Stimulated activated naive B cell treated with anti-CD40 and anti-IgM and Interleukin-4, amounts not matched to agents 10 μg/mL and 1 μg/mL and 100 μg/mL, for 72 hours (primary cell): ENCODE measurements at regions not wholly inside any gene's neighbourhood (a gene's known extent, or its start where the extent isn't known, plus 50 kb on each side); places are given as distances from the start of the nearest gene placed in this dataset.

Experiments
- ATAC-seq, 2 donors: fragments of 150-1000 bp; cut with Tn5 transposase; replicated peaks; 2 replicates each; pipeline ENCODE4 v1.10.0; 2021; ENCODE audit warnings: moderate library complexity in 1 of 2
- DNase-seq: peaks from one replicate; pipeline ENCODE4 v3.0.0; 2021
- H3K27ac Mint-ChIP-seq: one replicate; pipeline ENCODE4 v1.8.0; 2022; ENCODE audit warnings: mild to moderate bottlenecking, mixed read lengths
- H3K27me3 Mint-ChIP-seq, 2 donors: one replicate each; pipeline ENCODE4 v1.8.0; 2022; ENCODE audit warnings: mixed read lengths in 2 of 2
- H3K36me3 Mint-ChIP-seq, 2 donors: one replicate each; pipeline ENCODE4 v1.8.0; 2022; ENCODE audit warnings: mixed read lengths in 2 of 2, mild to moderate bottlenecking in 1 of 2
- H3K4me1 Mint-ChIP-seq, 2 donors: one replicate each; pipeline ENCODE4 v1.8.0; 2022; ENCODE audit warnings: mixed read lengths in 2 of 2, mild to moderate bottlenecking in 1 of 2
- H3K4me3 Mint-ChIP-seq, 2 donors: one replicate each; pipeline ENCODE4 v1.8.0; 2022; ENCODE audit warnings: mild to moderate bottlenecking in 2 of 2, mixed read lengths in 2 of 2, moderate library complexity in 1 of 2
- H3K9me3 Mint-ChIP-seq, 2 donors: one replicate each; pipeline ENCODE4 v1.8.0; 2022; ENCODE audit warnings: mixed read lengths in 2 of 2, mild to moderate bottlenecking in 1 of 2

GRCh38 chr2:34031097-34031496, 432.0 kb upstream of the FAM98A start:
- H3K4me3 Mint-ChIP-seq = no peak overlapping the region
- H3K27me3 Mint-ChIP-seq = no peaks in the 10 kb centered on the region
- H3K4me1 Mint-ChIP-seq = no peaks in the 10 kb centered on the region
- H3K27ac Mint-ChIP-seq = no peak overlapping the region
- no peaks in the 10 kb centered on the region for H3K36me3 Mint-ChIP-seq
- peaks cover 0 to 2% of the 10 kb centered on the region in 2 donors for H3K9me3 Mint-ChIP-seq
- DNase-seq (no peak), ATAC-seq (no peak)

- ATAC-seq = no peak
- peaks cover 0 to 2% of the 10 kb centered on the region in 2 donors for H3K9me3 Mint-ChIP-seq
- no peak overlapping the region for H3K4me3 Mint-ChIP-seq
- H3K27me3 Mint-ChIP-seq = no peaks in the 10 kb centered on the region
- H3K4me1 Mint-ChIP-seq = no peaks in the 10 kb centered on the region
- H3K27ac Mint-ChIP-seq = no peak overlapping the region
- no peaks in the 10 kb centered on the region for H3K36me3 Mint-ChIP-seq
- no peak for DNase-seq
Observed at GRCh38 chr2:34030273-34030672, 431.2 kb upstream of the FAM98A start.

- Mint-ChIP-seq H3K27ac (no peak overlapping the region), H3K4me1 (no peaks in the 10 kb centered on the region), H3K9me3 (peaks cover 0 to 2% of the 10 kb centered on the region in 2 donors), H3K36me3 (no peaks in the 10 kb centered on the region), H3K27me3 (no peaks in the 10 kb centered on the region), H3K4me3 (no peak overlapping the region)
- DNase-seq (no peak), ATAC-seq (no peak)
Observed at GRCh38 chr2:34029073-34029472, 430.0 kb upstream of the FAM98A start.

GRCh38 chr2:34025196-34025595, 426.1 kb upstream of the FAM98A start:
- ATAC-seq (no peak), DNase-seq (no peak)
- Mint-ChIP-seq H3K36me3 (no peaks in the 10 kb centered on the region), H3K27me3 (no peaks in the 10 kb centered on the region), H3K9me3 (peaks cover 0 to 2% of the 10 kb centered on the region in 2 donors), H3K4me1 (no peaks in the 10 kb centered on the region), H3K4me3 (no peak overlapping the region), H3K27ac (no peak overlapping the region)

GRCh38 chr2:34012715-34013302, 413.7 kb upstream of the FAM98A start:
- Mint-ChIP-seq H3K36me3 (no peaks in the 10 kb centered on the region), H3K9me3 (peaks cover 7 to 8% of the 10 kb centered on the region in 2 donors), H3K27me3 (no peaks in the 10 kb centered on the region), H3K4me3 (no peak overlapping the region), H3K4me1 (no peaks in the 10 kb centered on the region), H3K27ac (no peak overlapping the region)
- DNase-seq (no peak), ATAC-seq (peak; percentile 66 to 68)

GRCh38 chr2:34011684-34012083, 412.6 kb upstream of the FAM98A start:
- Mint-ChIP-seq H3K27ac (no peak overlapping the region), H3K4me1 (no peaks in the 10 kb centered on the region)
- no peak for DNase-seq

GRCh38 chr2:34005901-34006300, 406.8 kb upstream of the FAM98A start:
- Mint-ChIP-seq H3K9me3 (no peaks in the 10 kb centered on the region), H3K4me3 (no peak overlapping the region), H3K4me1 (no peaks in the 10 kb centered on the region), H3K27ac (no peak overlapping the region), H3K36me3 (no peaks in the 10 kb centered on the region), H3K27me3 (no peaks in the 10 kb centered on the region)
- DNase-seq (no peak), ATAC-seq (no peak)

More at GRCh38 chr2:34011684-34012083, 412.6 kb upstream of the FAM98A start:
- Mint-ChIP-seq H3K27me3 (no peaks in the 10 kb centered on the region), H3K9me3 (peaks cover 7 to 8% of the 10 kb centered on the region in 2 donors), H3K36me3 (no peaks in the 10 kb centered on the region), H3K4me3 (no peak overlapping the region)
- ATAC-seq = no peak

- Mint-ChIP-seq H3K36me3 (no peaks in the 10 kb centered on the region), H3K4me1 (no peaks in the 10 kb centered on the region), H3K27ac (no peak overlapping the region), H3K27me3 (no peaks in the 10 kb centered on the region), H3K9me3 (peaks cover 0 to 4% of the 10 kb centered on the region in 2 donors), H3K4me3 (no peak overlapping the region)
- DNase-seq (no peak), ATAC-seq (no peak)
Observed at GRCh38 chr2:34004936-34005335, 405.8 kb upstream of the FAM98A start.

GRCh38 chr2:34003795-34004194, 404.7 kb upstream of the FAM98A start:
- H3K36me3 Mint-ChIP-seq = no peaks in the 10 kb centered on the region
- peaks cover 0 to 4% of the 10 kb centered on the region in 2 donors for H3K9me3 Mint-ChIP-seq
- H3K27me3 Mint-ChIP-seq = no peaks in the 10 kb centered on the region
- ATAC-seq (no peak), DNase-seq (no peak)
- H3K27ac Mint-ChIP-seq = no peak overlapping the region
- H3K4me3 Mint-ChIP-seq = no peak overlapping the region
- no peaks in the 10 kb centered on the region for H3K4me1 Mint-ChIP-seq

GRCh38 chr2:34001557-34001956, 402.5 kb upstream of the FAM98A start:
- Mint-ChIP-seq H3K27ac (no peak overlapping the region), H3K27me3 (no peaks in the 10 kb centered on the region), H3K4me3 (no peak overlapping the region), H3K4me1 (no peaks in the 10 kb centered on the region), H3K36me3 (no peaks in the 10 kb centered on the region), H3K9me3 (peaks cover 7 to 17% of the 10 kb centered on the region in 2 donors)
- DNase-seq (no peak), ATAC-seq (no peak)

GRCh38 chr2:33984131-33984530, 385.0 kb upstream of the FAM98A start:
- ATAC-seq (no peak), DNase-seq (no peak)
- no peak overlapping the region for H3K4me3 Mint-ChIP-seq
- H3K27ac Mint-ChIP-seq = no peak overlapping the region
- no peaks in the 10 kb centered on the region for H3K36me3 Mint-ChIP-seq
- no peaks in the 10 kb centered on the region for H3K27me3 Mint-ChIP-seq
- peaks cover 3 to 7% of the 10 kb centered on the region in 2 donors for H3K9me3 Mint-ChIP-seq
- no peaks in the 10 kb centered on the region for H3K4me1 Mint-ChIP-seq

GRCh38 chr2:33978471-33978870, 379.4 kb upstream of the FAM98A start:
- no peak overlapping the region for H3K27ac Mint-ChIP-seq
- peaks cover 5% of the 10 kb centered on the region in 2 donors for H3K9me3 Mint-ChIP-seq
- DNase-seq (no peak), ATAC-seq (no peak)
- H3K4me1 Mint-ChIP-seq = no peaks in the 10 kb centered on the region
- no peaks in the 10 kb centered on the region for H3K27me3 Mint-ChIP-seq
- no peak overlapping the region for H3K4me3 Mint-ChIP-seq
- H3K36me3 Mint-ChIP-seq = no peaks in the 10 kb centered on the region

- ATAC-seq = no peak
- no peak for DNase-seq
- H3K27me3 Mint-ChIP-seq = no peaks in the 10 kb centered on the region
- no peak overlapping the region for H3K27ac Mint-ChIP-seq
- H3K4me3 Mint-ChIP-seq = no peak overlapping the region
- H3K4me1 Mint-ChIP-seq = no peaks in the 10 kb centered on the region
- H3K9me3 Mint-ChIP-seq = peaks cover 4 to 5% of the 10 kb centered on the region in 2 donors
- H3K36me3 Mint-ChIP-seq = no peaks in the 10 kb centered on the region
Observed at GRCh38 chr2:33975498-33975897, 376.4 kb upstream of the FAM98A start.

GRCh38 chr2:33967103-33967502, 368.0 kb upstream of the FAM98A start:
- Mint-ChIP-seq H3K36me3 (no peaks in the 10 kb centered on the region), H3K4me3 (no peak overlapping the region), H3K27ac (no peak overlapping the region), H3K27me3 (no peaks in the 10 kb centered on the region), H3K4me1 (no peaks in the 10 kb centered on the region), H3K9me3 (peaks cover 0 to 2% of the 10 kb centered on the region in 2 donors)
- ATAC-seq (no peak), DNase-seq (no peak)

GRCh38 chr2:33958591-33958990, 359.5 kb upstream of the FAM98A start:
- ATAC-seq (no peak), DNase-seq (no peak)
- no peaks in the 10 kb centered on the region for H3K27me3 Mint-ChIP-seq

GRCh38 chr2:33949371-33949770, 350.3 kb upstream of the FAM98A start:
- Mint-ChIP-seq H3K9me3 (peaks cover 0 to 5% of the 10 kb centered on the region in 2 donors), H3K4me3 (no peak overlapping the region), H3K27ac (no peak overlapping the region), H3K27me3 (no peaks in the 10 kb centered on the region), H3K36me3 (no peaks in the 10 kb centered on the region), H3K4me1 (no peaks in the 10 kb centered on the region)
- ATAC-seq = no peak
- no peak for DNase-seq

More at GRCh38 chr2:33958591-33958990, 359.5 kb upstream of the FAM98A start:
- H3K9me3 Mint-ChIP-seq = no peaks in the 10 kb centered on the region
- H3K27ac Mint-ChIP-seq = no peak overlapping the region
- no peak overlapping the region for H3K4me3 Mint-ChIP-seq
- H3K4me1 Mint-ChIP-seq = no peaks in the 10 kb centered on the region
- no peaks in the 10 kb centered on the region for H3K36me3 Mint-ChIP-seq
